GM23248 (cell line): ENCODE measurements at regions not wholly inside any gene's neighbourhood (a gene's known extent, or its start where the extent isn't known, plus 50 kb on each side); places are given as distances from the start of the nearest gene placed in this dataset.

ENCODE experiments used
- EZH2 ChIP-seq: fragments of 200-600 bp; sonication (generic); IDR thresholded peaks from 2 replicates; pipeline ENCODE4 v1.6.1; 2018; ENCODE audit warnings: antibody characterized with exemption, mild to moderate bottlenecking; ENCODE audit not compliant: insufficient read depth, poor library complexity, severe bottlenecking
- EZH2phosphoT487 ChIP-seq: fragments of 200-600 bp; sonication (generic); IDR thresholded peaks from 2 replicates; pipeline ENCODE4 v1.6.1; 2018; ENCODE audit warnings: antibody characterized with exemption, moderate library complexity, mild to moderate bottlenecking, low read depth; ENCODE audit not compliant: insufficient read depth

DNA sequence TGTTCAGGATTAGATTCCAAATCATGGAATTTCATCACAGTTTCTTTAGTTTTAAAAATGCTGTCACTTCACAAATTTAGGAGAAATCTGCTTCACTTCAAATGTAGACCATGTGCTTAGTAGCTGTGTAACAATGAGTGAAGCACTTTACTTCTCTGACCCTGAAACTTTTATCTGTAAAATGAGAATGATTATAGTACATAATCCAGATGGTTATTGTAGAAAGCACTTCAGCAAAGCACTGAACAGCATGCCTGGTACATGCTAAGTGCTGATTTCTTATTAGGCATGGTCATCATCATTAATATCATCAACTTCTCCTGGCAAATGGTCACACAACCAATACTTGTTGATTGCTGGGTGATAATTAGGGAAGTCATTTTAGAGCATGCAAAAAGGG is 705.0 kb downstream of the EPHA7 start:
- TF ChIP-seq EZH2: no peak
- no peak for TF ChIP-seq EZH2phosphoT487
